GM12878 (cell line): ENCODE measurements at regions not wholly inside any gene's neighbourhood (a gene's known extent, or its start where the extent isn't known, plus 50 kb on each side); places are given as distances from the start of the nearest gene placed in this dataset.

Source experiments
- EP300 ChIP-seq, 2 experiments: fragments of 150-350 bp in 1 of 2; IDR thresholded peaks; 2 replicates each; pipeline ENCODE4 v1.6.1; 2011 to 2012; ENCODE audit warnings: low read depth in 2 of 2, low read length in 2 of 2, borderline replicate concordance in 1 of 2, improper control_type of control experiment in 1 of 2, inconsistent platforms in 1 of 2; ENCODE audit not compliant: control insufficient read depth in 1 of 2
- GATAD2B ChIP-seq: fragments of 450-650 bp; conservative IDR thresholded peaks from 2 replicates; pipeline ENCODE4 v1.6.1; 2017; ENCODE audit warnings: low read depth, mild to moderate bottlenecking, moderate library complexity
- SREBF2 ChIP-seq: IDR thresholded peaks from 2 replicates; pipeline ENCODE4 v1.6.1; 2012; ENCODE audit warnings: mild to moderate bottlenecking, low read length
- TF ChIP-seq, protein P1 (sequence below): IDR thresholded peaks from 2 replicates; pipeline ENCODE4 v1.6.1; 2011; ENCODE audit warnings: low read depth, low read length, improper control_type of control experiment, borderline replicate concordance

DNA sequence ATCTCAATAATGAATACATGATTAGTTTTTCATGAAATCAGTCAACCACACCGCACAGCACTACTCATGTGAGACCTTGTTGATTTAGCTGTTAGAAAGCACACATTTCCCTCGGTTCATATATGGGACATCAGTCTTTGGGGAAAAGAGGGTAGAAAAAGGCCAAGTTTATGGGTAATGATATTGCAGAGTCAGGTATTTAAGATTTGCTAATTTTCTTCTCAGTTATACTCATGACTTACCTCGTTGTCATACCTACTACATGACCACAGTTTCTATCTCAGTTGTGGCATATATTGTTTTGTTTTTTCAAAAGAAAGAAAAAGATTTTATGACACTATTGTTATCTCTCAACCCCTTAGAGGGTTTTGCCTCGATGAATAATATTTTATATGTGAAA is 165.6 kb downstream of the POU4F1 start:
- TF ChIP-seq EP300 (IDR thresholded peaks at IDR 0.05; ENCODE audit: borderline replicate concordance in 1 of 2, control insufficient read depth in 1 of 2, low read depth in 2 of 2, low read length in 2 of 2) (no peak), SREBF2 (no peak), GATAD2B (no peak)
- TF ChIP-seq, protein P1, sequence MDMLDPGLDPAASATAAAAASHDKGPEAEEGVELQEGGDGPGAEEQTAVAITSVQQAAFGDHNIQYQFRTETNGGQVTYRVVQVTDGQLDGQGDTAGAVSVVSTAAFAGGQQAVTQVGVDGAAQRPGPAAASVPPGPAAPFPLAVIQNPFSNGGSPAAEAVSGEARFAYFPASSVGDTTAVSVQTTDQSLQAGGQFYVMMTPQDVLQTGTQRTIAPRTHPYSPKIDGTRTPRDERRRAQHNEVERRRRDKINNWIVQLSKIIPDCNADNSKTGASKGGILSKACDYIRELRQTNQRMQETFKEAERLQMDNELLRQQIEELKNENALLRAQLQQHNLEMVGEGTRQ, result no peak
